ENCODE measurements at regions not wholly inside any gene's neighbourhood (a gene's known extent, or its start where the extent isn't known, plus 50 kb on each side); places are given as distances from the start of the nearest gene placed in this dataset.

DNA sequence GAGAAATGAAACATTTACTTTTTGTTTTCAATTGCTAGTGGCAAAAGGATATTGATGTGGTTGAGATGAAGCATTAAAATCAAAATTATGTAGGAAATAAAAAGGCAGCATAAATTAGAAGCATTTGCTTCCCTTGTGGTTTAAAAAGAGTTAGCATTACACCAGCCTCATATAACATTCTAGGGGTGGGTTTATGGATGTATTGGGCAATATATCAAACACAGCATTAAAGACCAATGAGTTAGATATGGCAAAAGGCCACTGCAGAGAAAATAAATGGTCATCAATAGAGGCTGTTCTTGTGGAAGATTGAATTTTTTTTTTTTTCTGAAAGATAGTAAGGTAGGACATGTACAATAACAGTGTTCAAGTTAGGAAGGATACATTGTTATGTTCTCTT is 473.0 kb downstream of the TLR4 start:
- TF ChIP-seq SIN3A (IDR thresholded peaks at IDR 0.05; ENCODE audit: borderline replicate concordance, insufficient read depth, low read length) (no peak), FOXP2 (optimal IDR thresholded peaks at IDR 0.05; ENCODE audit: borderline replicate concordance, extremely low read depth, extremely low read length, insufficient read depth) (no peak), POLR2AphosphoS5 (IDR thresholded peaks at IDR 0.05; ENCODE audit: low read depth, low read length) (no peak), TAF1 (IDR thresholded peaks at IDR 0.05; ENCODE audit: borderline replicate concordance, insufficient read depth, low read length) (no peak)
- TF ChIP-seq, protein P1, sequence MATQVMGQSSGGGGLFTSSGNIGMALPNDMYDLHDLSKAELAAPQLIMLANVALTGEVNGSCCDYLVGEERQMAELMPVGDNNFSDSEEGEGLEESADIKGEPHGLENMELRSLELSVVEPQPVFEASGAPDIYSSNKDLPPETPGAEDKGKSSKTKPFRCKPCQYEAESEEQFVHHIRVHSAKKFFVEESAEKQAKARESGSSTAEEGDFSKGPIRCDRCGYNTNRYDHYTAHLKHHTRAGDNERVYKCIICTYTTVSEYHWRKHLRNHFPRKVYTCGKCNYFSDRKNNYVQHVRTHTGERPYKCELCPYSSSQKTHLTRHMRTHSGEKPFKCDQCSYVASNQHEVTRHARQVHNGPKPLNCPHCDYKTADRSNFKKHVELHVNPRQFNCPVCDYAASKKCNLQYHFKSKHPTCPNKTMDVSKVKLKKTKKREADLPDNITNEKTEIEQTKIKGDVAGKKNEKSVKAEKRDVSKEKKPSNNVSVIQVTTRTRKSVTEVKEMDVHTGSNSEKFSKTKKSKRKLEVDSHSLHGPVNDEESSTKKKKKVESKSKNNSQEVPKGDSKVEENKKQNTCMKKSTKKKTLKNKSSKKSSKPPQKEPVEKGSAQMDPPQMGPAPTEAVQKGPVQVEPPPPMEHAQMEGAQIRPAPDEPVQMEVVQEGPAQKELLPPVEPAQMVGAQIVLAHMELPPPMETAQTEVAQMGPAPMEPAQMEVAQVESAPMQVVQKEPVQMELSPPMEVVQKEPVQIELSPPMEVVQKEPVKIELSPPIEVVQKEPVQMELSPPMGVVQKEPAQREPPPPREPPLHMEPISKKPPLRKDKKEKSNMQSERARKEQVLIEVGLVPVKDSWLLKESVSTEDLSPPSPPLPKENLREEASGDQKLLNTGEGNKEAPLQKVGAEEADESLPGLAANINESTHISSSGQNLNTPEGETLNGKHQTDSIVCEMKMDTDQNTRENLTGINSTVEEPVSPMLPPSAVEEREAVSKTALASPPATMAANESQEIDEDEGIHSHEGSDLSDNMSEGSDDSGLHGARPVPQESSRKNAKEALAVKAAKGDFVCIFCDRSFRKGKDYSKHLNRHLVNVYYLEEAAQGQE (IDR thresholded peaks at IDR 0.05; ENCODE audit: insufficient read depth in 1 of 2, low read depth in 2 of 2, low read length in 2 of 2) = no peak

DNA sequence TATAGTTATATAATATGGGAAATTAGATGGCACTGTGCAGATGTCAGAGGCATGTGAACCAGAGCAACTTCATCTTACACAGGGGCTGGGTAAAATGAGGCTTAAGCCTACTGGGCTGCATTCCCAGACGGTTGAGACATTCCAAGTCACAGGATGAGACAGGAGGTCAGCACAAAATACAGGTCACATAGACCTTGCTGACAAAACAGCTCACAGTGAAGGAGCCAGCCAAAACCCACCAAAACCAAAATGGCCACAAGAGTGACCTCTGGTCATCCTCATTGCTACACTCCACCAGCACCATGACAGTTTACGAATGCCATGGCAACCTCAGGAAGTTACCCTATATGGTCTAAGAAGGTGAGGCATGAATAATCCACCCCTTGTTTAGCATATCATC is 479.4 kb downstream of the TLR4 start:
- TF ChIP-seq FOXP2 (optimal IDR thresholded peaks at IDR 0.05; ENCODE audit: borderline replicate concordance, extremely low read depth, extremely low read length, insufficient read depth) (no peak), POLR2AphosphoS5 (IDR thresholded peaks at IDR 0.05; ENCODE audit: low read depth, low read length) (no peak), SIN3A (IDR thresholded peaks at IDR 0.05; ENCODE audit: borderline replicate concordance, insufficient read depth, low read length) (no peak), TAF1 (IDR thresholded peaks at IDR 0.05; ENCODE audit: borderline replicate concordance, insufficient read depth, low read length) (no peak)
- TF ChIP-seq, protein P1 (IDR thresholded peaks at IDR 0.05; ENCODE audit: insufficient read depth in 1 of 2, low read depth in 2 of 2, low read length in 2 of 2) = no peak

- TF ChIP-seq, protein P1 (IDR thresholded peaks at IDR 0.05; ENCODE audit: insufficient read depth in 1 of 2, low read depth in 2 of 2, low read length in 2 of 2) = no peak
- TF ChIP-seq SIN3A (IDR thresholded peaks at IDR 0.05; ENCODE audit: borderline replicate concordance, insufficient read depth, low read length) (no peak), POLR2AphosphoS5 (IDR thresholded peaks at IDR 0.05; ENCODE audit: low read depth, low read length) (no peak), FOXP2 (optimal IDR thresholded peaks at IDR 0.05; ENCODE audit: borderline replicate concordance, extremely low read depth, extremely low read length, insufficient read depth) (no peak), TAF1 (IDR thresholded peaks at IDR 0.05; ENCODE audit: borderline replicate concordance, insufficient read depth, low read length) (no peak)
Observed at GRCh38 chr9:118187408-118187807, 483.2 kb downstream of the TLR4 start.

- TF ChIP-seq FOXP2 (optimal IDR thresholded peaks at IDR 0.05; ENCODE audit: borderline replicate concordance, extremely low read depth, extremely low read length, insufficient read depth) = no peak
- TF ChIP-seq, protein P1 (IDR thresholded peaks at IDR 0.05; ENCODE audit: insufficient read depth in 1 of 2, low read depth in 2 of 2, low read length in 2 of 2) = no peak
- TF ChIP-seq TAF1 (IDR thresholded peaks at IDR 0.05; ENCODE audit: borderline replicate concordance, insufficient read depth, low read length) = no peak
- no peak for TF ChIP-seq SIN3A (IDR thresholded peaks at IDR 0.05; ENCODE audit: borderline replicate concordance, insufficient read depth, low read length)
- no peak for TF ChIP-seq POLR2AphosphoS5 (IDR thresholded peaks at IDR 0.05; ENCODE audit: low read depth, low read length)
Observed at GRCh38 chr9:118189615-118190014, 485.4 kb downstream of the TLR4 start.

GRCh38 chr9:118192807-118193206 is 488.6 kb downstream of the TLR4 start:
- TF ChIP-seq SIN3A (IDR thresholded peaks at IDR 0.05; ENCODE audit: borderline replicate concordance, insufficient read depth, low read length) = no peak
- TF ChIP-seq, protein P1 (IDR thresholded peaks at IDR 0.05; ENCODE audit: insufficient read depth in 1 of 2, low read depth in 2 of 2, low read length in 2 of 2) = no peak
- TF ChIP-seq FOXP2 (optimal IDR thresholded peaks at IDR 0.05; ENCODE audit: borderline replicate concordance, extremely low read depth, extremely low read length, insufficient read depth) = no peak
- no peak for TF ChIP-seq TAF1 (IDR thresholded peaks at IDR 0.05; ENCODE audit: borderline replicate concordance, insufficient read depth, low read length)
- TF ChIP-seq POLR2AphosphoS5 (IDR thresholded peaks at IDR 0.05; ENCODE audit: low read depth, low read length) = no peak
